Effector CD4-positive, alpha-beta T cell (primary cell): ENCODE measurements at regions not wholly inside any gene's neighbourhood (a gene's known extent, or its start where the extent isn't known, plus 50 kb on each side); places are given as distances from the start of the nearest gene placed in this dataset.

ENCODE experiments used
- DNase-seq: peaks from one replicate; pipeline ENCODE4 v3.0.0-alpha.2; 2020

GRCh38 chr12:68560851-68561422, 49.8 kb upstream of the RAP1B start:
- DNase-seq = no peak
